Right ventricle myocardium superior (tissue), 1 donor: ENCODE measurements at regions not wholly inside any gene's neighbourhood (a gene's known extent, or its start where the extent isn't known, plus 50 kb on each side); places are given as distances from the start of the nearest gene placed in this dataset.

Experiments used
- ATAC-seq: fragments of 200-7000 bp; cut with Tn5 transposase; one replicate; pipeline ENCODE4 v1.9.1; 2020; ENCODE audit warnings: mild to moderate bottlenecking; ENCODE audit not compliant: poor library complexity
- DNase-seq: peaks from one replicate; pipeline ENCODE4 v3.0.0-alpha.2; 2020
- intact Hi-C: fragments of 100-400 bp; cut with DNase I; formaldehyde crosslinking; loops from one replicate; pipeline ENCODE4 v1.11.2; 2022
- donor health status: DM: no; HTN: yes; CAD: no; lungs with severe emphysema.

GRCh38 chr14:36048667-36049066 lies 127.9 kb downstream of the PTCSC3 start:
- DNase-seq (peak; percentile 54), ATAC-seq (peak; percentile 61)
- intact Hi-C loops: no loop called here

GRCh38 chr14:36047912-36048311 lies 128.6 kb downstream of the PTCSC3 start:
- intact Hi-C loops: no loop called here
- ATAC-seq (no peak), DNase-seq (no peak)

GRCh38 chr14:36035675-36036074 lies 140.8 kb downstream of the PTCSC3 start:
- no peak for ATAC-seq
- intact Hi-C loops: no loop called here
- DNase-seq: no peak

- ATAC-seq (no peak), DNase-seq (no peak)
- intact Hi-C loops: no loop called here
Observed at GRCh38 chr14:36028665-36029064, 147.9 kb downstream of the PTCSC3 start.

GRCh38 chr14:36028218-36028617 lies 148.3 kb downstream of the PTCSC3 start:
- DNase-seq: no peak
- intact Hi-C loops: no loop called here
- ATAC-seq: no peak

- no peak for ATAC-seq
- intact Hi-C loops: no loop called here
Observed at GRCh38 chr14:36027354-36027753, 149.2 kb downstream of the PTCSC3 start.

GRCh38 chr14:36022765-36023410 lies 153.6 kb downstream of the PTCSC3 start:
- intact Hi-C loops: no loop called here
- ATAC-seq (no peak), DNase-seq (no peak)

More at GRCh38 chr14:36027354-36027753, 149.2 kb downstream of the PTCSC3 start:
- DNase-seq: no peak

- intact Hi-C loops: no loop called here
- ATAC-seq (no peak), DNase-seq (no peak)
Observed at GRCh38 chr14:36021591-36022320, 154.8 kb downstream of the PTCSC3 start.

GRCh38 chr14:36021030-36021422 lies 155.5 kb downstream of the PTCSC3 start:
- intact Hi-C loops: no loop called here
- DNase-seq: no peak
- ATAC-seq: no peak

- DNase-seq: no peak
- ATAC-seq: no peak
- intact Hi-C loops: no loop called here
Observed at GRCh38 chr14:36020120-36021029, 156.1 kb downstream of the PTCSC3 start.

- intact Hi-C loops: no loop called here
- no peak for DNase-seq
- ATAC-seq: no peak
Observed at GRCh38 chr14:36019126-36019525, 157.4 kb downstream of the PTCSC3 start.

GRCh38 chr14:36014236-36014635 lies 162.3 kb downstream of the PTCSC3 start:
- no peak for ATAC-seq
- intact Hi-C loops: no loop called here
- no peak for DNase-seq

- ATAC-seq (no peak), DNase-seq (no peak)
- intact Hi-C loops: no loop called here
Observed at GRCh38 chr14:36013483-36013882, 163.0 kb downstream of the PTCSC3 start.

- no peak for ATAC-seq
- DNase-seq: no peak
- intact Hi-C loops: no loop called here
Observed at GRCh38 chr14:36012621-36013020, 163.9 kb downstream of the PTCSC3 start.

GRCh38 chr14:36009643-36010042 lies 166.9 kb downstream of the PTCSC3 start:
- ATAC-seq (no peak), DNase-seq (no peak)
- intact Hi-C loops: no loop called here

GRCh38 chr14:36006623-36007022 lies 169.9 kb downstream of the PTCSC3 start:
- DNase-seq (no peak), ATAC-seq (no peak)
- intact Hi-C loops: no loop called here

GRCh38 chr14:36005670-36006069 lies 170.9 kb downstream of the PTCSC3 start:
- ATAC-seq (no peak), DNase-seq (no peak)
- intact Hi-C loops: no loop called here

GRCh38 chr14:36001936-36002335 lies 174.6 kb downstream of the PTCSC3 start:
- DNase-seq: no peak
- no peak for ATAC-seq
- intact Hi-C loops: no loop called here

GRCh38 chr14:35999294-35999693 lies 173.2 kb downstream of the BRMS1L start:
- ATAC-seq: no peak
- no peak for DNase-seq
- intact Hi-C loops: no loop called here

GRCh38 chr14:35998303-35998702 lies 172.2 kb downstream of the BRMS1L start:
- ATAC-seq: no peak
- DNase-seq: no peak
- intact Hi-C loops: no loop called here
